HEK293 (cell line): ENCODE measurements at regions not wholly inside any gene's neighbourhood (a gene's known extent, or its start where the extent isn't known, plus 50 kb on each side); places are given as distances from the start of the nearest gene placed in this dataset.

Experiments
- MEIS1 ChIP-seq: sonication (generic); formaldehyde crosslinking; IDR thresholded peaks from 2 replicates; pipeline ENCODE4 v1.8.1; 2022; ENCODE audit warnings: missing genetic modification reagents, mild to moderate bottlenecking, borderline replicate concordance
- REPIN1 ChIP-seq: fragments of 450-650 bp; formaldehyde crosslinking; IDR thresholded peaks from 2 replicates; pipeline ENCODE4 v1.5.1; 2017; ENCODE audit warnings: missing biosample characterization, missing genetic modification characterization, low read depth
- SALL2 ChIP-seq: fragments of 450-650 bp; formaldehyde crosslinking; IDR thresholded peaks from 2 replicates; pipeline ENCODE4 v1.5.0; 2017; ENCODE audit warnings: missing biosample characterization, mild to moderate bottlenecking, missing genetic modification characterization, borderline replicate concordance
- YY1 ChIP-seq: fragments of 450-650 bp; formaldehyde crosslinking; IDR thresholded peaks from 2 replicates; pipeline ENCODE4 v1.5.1; 2018; ENCODE audit warnings: missing biosample characterization, missing genetic modification characterization
- ZIC2 ChIP-seq: fragments of 450-650 bp; formaldehyde crosslinking; IDR thresholded peaks from 2 replicates; pipeline ENCODE4 v1.5.1; 2016; ENCODE audit warnings: missing biosample characterization, missing genetic modification characterization
- ZNF114 ChIP-seq: fragments of 450-650 bp; formaldehyde crosslinking; IDR thresholded peaks from 2 replicates; pipeline ENCODE4 v1.5.0; 2017; ENCODE audit warnings: missing biosample characterization, missing genetic modification characterization
- ZNF18 ChIP-seq: fragments of 450-650 bp; formaldehyde crosslinking; IDR thresholded peaks from 2 replicates; pipeline ENCODE4 v1.5.1; 2016; ENCODE audit warnings: missing biosample characterization, missing genetic modification characterization
- ZNF660 ChIP-seq: fragments of 450-650 bp; IDR thresholded peaks from 2 replicates; pipeline ENCODE4 v1.5.1; 2018; ENCODE audit warnings: missing biosample characterization, mild to moderate bottlenecking, missing genetic modification characterization
- TF ChIP-seq, protein P1 (sequence below): fragments of 450-650 bp; formaldehyde crosslinking; IDR thresholded peaks from 2 replicates; pipeline ENCODE4 v1.5.1; 2016; ENCODE audit warnings: missing biosample characterization, missing genetic modification characterization

GRCh38 chr2:161008311-161008710 is 151.9 kb upstream of the TANK start:
- TF ChIP-seq ZNF114 (no peak), ZIC2 (no peak), REPIN1 (tag by site-specific recombination) (no peak), ZNF18 (no peak), YY1 (tag by site-specific recombination) (no peak), MEIS1 (CRISPR knock-in tag) (no peak), ZNF660 (tag by site-specific recombination) (no peak), SALL2 (tag by site-specific recombination) (no peak)
- TF ChIP-seq, protein P1, sequence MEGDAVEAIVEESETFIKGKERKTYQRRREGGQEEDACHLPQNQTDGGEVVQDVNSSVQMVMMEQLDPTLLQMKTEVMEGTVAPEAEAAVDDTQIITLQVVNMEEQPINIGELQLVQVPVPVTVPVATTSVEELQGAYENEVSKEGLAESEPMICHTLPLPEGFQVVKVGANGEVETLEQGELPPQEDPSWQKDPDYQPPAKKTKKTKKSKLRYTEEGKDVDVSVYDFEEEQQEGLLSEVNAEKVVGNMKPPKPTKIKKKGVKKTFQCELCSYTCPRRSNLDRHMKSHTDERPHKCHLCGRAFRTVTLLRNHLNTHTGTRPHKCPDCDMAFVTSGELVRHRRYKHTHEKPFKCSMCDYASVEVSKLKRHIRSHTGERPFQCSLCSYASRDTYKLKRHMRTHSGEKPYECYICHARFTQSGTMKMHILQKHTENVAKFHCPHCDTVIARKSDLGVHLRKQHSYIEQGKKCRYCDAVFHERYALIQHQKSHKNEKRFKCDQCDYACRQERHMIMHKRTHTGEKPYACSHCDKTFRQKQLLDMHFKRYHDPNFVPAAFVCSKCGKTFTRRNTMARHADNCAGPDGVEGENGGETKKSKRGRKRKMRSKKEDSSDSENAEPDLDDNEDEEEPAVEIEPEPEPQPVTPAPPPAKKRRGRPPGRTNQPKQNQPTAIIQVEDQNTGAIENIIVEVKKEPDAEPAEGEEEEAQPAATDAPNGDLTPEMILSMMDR (tag by site-specific recombination), result no peak
